ENCODE measurements at regions not wholly inside any gene's neighbourhood (a gene's known extent, or its start where the extent isn't known, plus 50 kb on each side); places are given as distances from the start of the nearest gene placed in this dataset.

- TF ChIP-seq POLR2AphosphoS5 (IDR thresholded peaks at IDR 0.05; ENCODE audit: low read depth, low read length) (no peak), POLR2A (IDR thresholded peaks at IDR 0.05; ENCODE audit: low read depth, low read length) (no peak), TAF1 (IDR thresholded peaks at IDR 0.05; ENCODE audit: low read depth, low read length) (no peak), PAX5 (IDR thresholded peaks at IDR 0.05; ENCODE audit: insufficient read depth, low read length, severe bottlenecking) (no peak)
Observed at GRCh38 chr3:1026395-1026794, 66.4 kb upstream of the CNTN6 start.
